Retinal pigment epithelial cell (primary cell): ENCODE measurements at regions not wholly inside any gene's neighbourhood (a gene's known extent, or its start where the extent isn't known, plus 50 kb on each side); places are given as distances from the start of the nearest gene placed in this dataset.
"Not testable (repeated sequence)": the region's sequence is repeated elsewhere in the genome, so short reads cannot be mapped to it uniquely, and the experiment has no call there.

Experiments
- DNase-seq: peaks from one replicate; pipeline ENCODE4 v3.0.0-alpha.2; 2010; ENCODE audit warnings: low read depth
- H3K4me3 ChIP-seq: 2 replicates; pipeline ENCODE4 v1.5.1; 2011; ENCODE audit warnings: mild to moderate bottlenecking, low read length, control low read depth, moderate library complexity
- TF ChIP-seq, protein P1 (sequence below): conservative IDR thresholded peaks from 2 replicates; pipeline ENCODE4 v1.5.1; 2011; ENCODE audit warnings: low read depth, low read length, control low read depth, inconsistent platforms

DNA sequence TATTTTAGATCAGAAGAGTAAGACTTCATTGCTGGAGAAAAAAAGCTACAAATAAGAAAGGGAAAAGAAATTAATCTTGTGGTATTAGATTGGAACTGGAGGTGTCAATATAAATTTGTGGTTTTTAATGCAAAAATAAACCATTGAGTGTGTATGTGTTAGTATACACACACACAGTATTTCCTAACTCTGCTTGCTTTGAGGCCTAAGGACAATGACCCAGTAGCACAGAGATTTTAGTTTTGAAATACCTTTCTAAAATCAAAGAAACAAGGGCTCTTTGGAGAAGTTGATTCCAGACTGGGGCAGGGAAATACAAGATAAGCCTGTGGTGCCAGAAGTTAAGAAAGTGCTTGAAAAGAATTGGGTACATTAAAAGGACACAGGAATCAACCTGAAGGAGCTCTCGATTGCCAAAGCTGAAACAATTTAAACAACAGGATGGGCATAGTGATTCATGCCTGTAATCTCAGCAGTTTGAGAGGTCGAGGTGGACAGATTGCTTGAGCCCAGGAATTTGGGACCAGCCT, 84.6 kb upstream of the DTNBP1 start:
- TF ChIP-seq, protein P1, sequence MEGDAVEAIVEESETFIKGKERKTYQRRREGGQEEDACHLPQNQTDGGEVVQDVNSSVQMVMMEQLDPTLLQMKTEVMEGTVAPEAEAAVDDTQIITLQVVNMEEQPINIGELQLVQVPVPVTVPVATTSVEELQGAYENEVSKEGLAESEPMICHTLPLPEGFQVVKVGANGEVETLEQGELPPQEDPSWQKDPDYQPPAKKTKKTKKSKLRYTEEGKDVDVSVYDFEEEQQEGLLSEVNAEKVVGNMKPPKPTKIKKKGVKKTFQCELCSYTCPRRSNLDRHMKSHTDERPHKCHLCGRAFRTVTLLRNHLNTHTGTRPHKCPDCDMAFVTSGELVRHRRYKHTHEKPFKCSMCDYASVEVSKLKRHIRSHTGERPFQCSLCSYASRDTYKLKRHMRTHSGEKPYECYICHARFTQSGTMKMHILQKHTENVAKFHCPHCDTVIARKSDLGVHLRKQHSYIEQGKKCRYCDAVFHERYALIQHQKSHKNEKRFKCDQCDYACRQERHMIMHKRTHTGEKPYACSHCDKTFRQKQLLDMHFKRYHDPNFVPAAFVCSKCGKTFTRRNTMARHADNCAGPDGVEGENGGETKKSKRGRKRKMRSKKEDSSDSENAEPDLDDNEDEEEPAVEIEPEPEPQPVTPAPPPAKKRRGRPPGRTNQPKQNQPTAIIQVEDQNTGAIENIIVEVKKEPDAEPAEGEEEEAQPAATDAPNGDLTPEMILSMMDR = no peak
- DNase-seq = no peak
- no peak overlapping the region for H3K4me3 ChIP-seq

GRCh38 chr6:15745781-15746180, 83.0 kb upstream of the DTNBP1 start:
- no peak for DNase-seq
- no peak overlapping the region for H3K4me3 ChIP-seq
- TF ChIP-seq, protein P1 = no peak

DNA sequence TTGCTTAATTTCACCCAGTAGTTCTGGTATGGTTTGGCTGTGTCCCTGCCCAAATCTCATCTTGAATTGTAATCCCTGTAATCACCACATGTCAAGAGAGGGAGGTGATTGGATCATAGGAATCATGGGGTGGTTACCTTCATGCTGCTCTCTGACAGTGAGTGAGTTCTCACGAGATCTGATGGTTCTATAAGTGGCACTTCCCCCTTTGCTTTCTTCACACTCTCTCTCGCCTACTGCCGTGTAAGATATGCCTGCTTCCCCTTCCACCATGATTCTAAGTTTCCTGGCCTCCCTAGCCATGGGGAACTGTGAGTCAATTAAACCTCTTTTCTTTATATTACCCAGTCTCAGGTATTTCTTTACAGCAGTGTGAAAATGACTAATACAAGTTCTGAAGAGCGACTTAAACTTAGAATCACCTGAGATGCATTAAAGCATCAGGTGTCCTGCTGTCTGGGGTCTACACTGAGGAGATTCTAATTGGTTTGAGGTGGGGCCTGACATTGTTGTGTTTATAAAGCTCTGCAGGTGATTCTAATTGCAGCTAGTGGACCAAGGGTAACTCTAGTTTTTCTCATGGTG, 82.1 kb upstream of the DTNBP1 start:
- no peak overlapping the region for H3K4me3 ChIP-seq
- DNase-seq = no peak
- TF ChIP-seq, protein P1 = no peak

DNA sequence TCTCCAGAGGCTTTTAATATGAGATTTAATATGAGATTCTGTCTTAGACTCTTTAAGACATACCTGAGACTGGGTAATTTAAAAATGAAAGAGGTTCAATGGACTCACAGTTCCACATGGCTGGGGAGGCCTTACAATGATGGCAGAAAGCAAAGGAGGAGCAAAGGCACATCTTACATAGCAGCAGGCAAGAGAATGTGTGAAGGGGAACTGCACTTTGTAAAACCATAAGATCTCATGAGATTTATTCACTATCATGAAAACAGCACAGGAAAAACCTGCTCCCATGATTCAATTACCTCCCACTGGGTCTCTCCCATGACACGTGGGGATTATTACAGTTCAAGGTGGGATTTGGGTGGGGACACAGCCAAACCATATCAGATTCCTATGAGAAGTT, 79.2 kb upstream of the DTNBP1 start:
- not testable (repeated sequence) for H3K4me3 ChIP-seq, DNase-seq

DNA sequence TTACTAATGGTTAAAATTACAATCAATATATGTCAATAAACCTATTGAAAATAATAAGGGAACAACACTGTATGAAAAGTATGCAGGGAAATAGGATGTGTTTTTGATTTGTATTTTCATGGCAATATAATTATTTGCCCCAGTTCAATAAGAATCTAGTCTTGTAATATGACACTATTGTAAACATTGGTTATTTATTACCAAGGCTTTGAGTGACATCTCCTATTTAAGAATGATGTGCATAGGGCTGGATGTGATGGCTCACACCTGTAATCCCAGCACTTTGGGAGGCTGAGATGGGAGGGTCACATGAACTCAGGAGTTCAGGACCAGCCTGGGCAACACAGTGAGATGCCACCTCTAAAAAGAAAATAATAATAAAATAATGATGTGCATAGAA, 78.6 kb upstream of the DTNBP1 start:
- no peak for DNase-seq
- H3K4me3 ChIP-seq = no peak overlapping the region
- TF ChIP-seq, protein P1 = no peak

- no peak for DNase-seq
- H3K4me3 ChIP-seq = no peak overlapping the region
- TF ChIP-seq, protein P1 = no peak
Observed at GRCh38 chr6:15739867-15740266, 77.0 kb upstream of the DTNBP1 start.

- no peak overlapping the region for H3K4me3 ChIP-seq
- TF ChIP-seq, protein P1 = no peak
- no peak for DNase-seq
Observed at GRCh38 chr6:15739353-15739752, 76.5 kb upstream of the DTNBP1 start.

GRCh38 chr6:15738195-15738594, 75.4 kb upstream of the DTNBP1 start:
- not testable (repeated sequence) for H3K4me3 ChIP-seq, DNase-seq
